Activated CD8-positive, alpha-beta T cell treated with anti-CD3 and anti-CD28 coated beads for 36 hours (primary cell): ENCODE measurements at regions not wholly inside any gene's neighbourhood (a gene's known extent, or its start where the extent isn't known, plus 50 kb on each side); places are given as distances from the start of the nearest gene placed in this dataset.
"Not testable (repeated sequence)": the region's sequence is repeated elsewhere in the genome, so short reads cannot be mapped to it uniquely, and the experiment has no call there.

ENCODE experiments used
- ATAC-seq: fragments of 200-7000 bp; cut with Tn5 transposase; one replicate; pipeline ENCODE4 v1.10.0; 2021; ENCODE audit warnings: mild to moderate bottlenecking, moderate library complexity
- CTCF ChIA-PET: fragments of 350-600 bp; sonication (Branson Sonifier 250); formaldehyde crosslinking; loops from one replicate; lab custom pipeline; 2021; ENCODE audit warnings: antibody characterized with exemption; lab: Charles Lee
- POLR2A ChIA-PET: fragments of 350-600 bp; sonication (Branson Sonifier 250); formaldehyde crosslinking; loops from one replicate; lab custom pipeline; 2021; ENCODE audit warnings: antibody characterized with exemption; lab: Charles Lee
- DNase-seq: peaks from one replicate; pipeline ENCODE4 v3.0.0-alpha.2; 2020
- H3K27ac Mint-ChIP-seq: one replicate; pipeline ENCODE4 v1.8.0; 2021; ENCODE audit warnings: mild to moderate bottlenecking, mixed read lengths
- H3K27me3 Mint-ChIP-seq: one replicate; pipeline ENCODE4 v1.8.0; 2021; ENCODE audit warnings: mixed read lengths
- H3K36me3 Mint-ChIP-seq: one replicate; pipeline ENCODE4 v1.8.0; 2021; ENCODE audit warnings: low read depth, mixed read lengths
- H3K4me1 Mint-ChIP-seq: one replicate; pipeline ENCODE4 v1.8.0; 2021; ENCODE audit warnings: low read depth, mixed read lengths
- H3K4me3 Mint-ChIP-seq: one replicate; pipeline ENCODE4 v1.8.0; 2021; ENCODE audit warnings: mild to moderate bottlenecking, moderate library complexity, mixed read lengths
- H3K9me3 Mint-ChIP-seq: one replicate; pipeline ENCODE4 v1.8.0; 2021; ENCODE audit warnings: mixed read lengths
- CTCF ChIP-seq: fragments of 200-600 bp; IDR thresholded peaks from one replicate; pipeline ENCODE4 v1.8.0; 2022; ENCODE audit warnings: antibody characterized with exemption, mild to moderate bottlenecking
- intact Hi-C: fragments of 100-400 bp; cut with micrococcal nuclease; formaldehyde crosslinking; loops from one replicate; pipeline ENCODE4 v1.10.0; 2022

GRCh38 chr15:77886805-77887448 is 190.6 kb downstream of the TBC1D2B start:
- ChIA-PET POLR2A (no interaction called here), CTCF (no interaction called here)
- intact Hi-C loops: no loop called here
- TF ChIP-seq CTCF: no peak
- H3K27ac Mint-ChIP-seq: no peak overlapping the region
- H3K4me3 Mint-ChIP-seq: no peak overlapping the region
- H3K36me3 Mint-ChIP-seq: no peaks in the 10 kb centered on the region
- no peak for ATAC-seq
- H3K27me3 Mint-ChIP-seq: no peaks in the 10 kb centered on the region
- DNase-seq: no peak
- no peaks in the 10 kb centered on the region for H3K9me3 Mint-ChIP-seq
- H3K4me1 Mint-ChIP-seq: no peaks in the 10 kb centered on the region

- H3K4me1 Mint-ChIP-seq, CTCF ChIA-PET, H3K27me3 Mint-ChIP-seq, H3K9me3 Mint-ChIP-seq, H3K27ac Mint-ChIP-seq, intact Hi-C loops, DNase-seq, ATAC-seq, H3K36me3 Mint-ChIP-seq, H3K4me3 Mint-ChIP-seq, POLR2A ChIA-PET: not testable (repeated sequence)
Measured at GRCh38 chr15:77885877-77886500, 191.5 kb downstream of the TBC1D2B start.

- ATAC-seq, intact Hi-C loops, POLR2A ChIA-PET: not testable (repeated sequence)
Measured at GRCh38 chr15:77883012-77883411, 194.5 kb downstream of the TBC1D2B start.

GRCh38 chr15:77881950-77882349 is 195.6 kb downstream of the TBC1D2B start:
- Mint-ChIP-seq H3K27ac (no peak overlapping the region), H3K4me3 (no peak overlapping the region), H3K4me1 (no peaks in the 10 kb centered on the region), H3K27me3 (no peaks in the 10 kb centered on the region), H3K9me3 (no peaks in the 10 kb centered on the region), H3K36me3 (no peaks in the 10 kb centered on the region)
- ChIA-PET CTCF (interaction anchor here (1.0 to 1.1 kb wide), 2 partner anchors 61 to 248 kb away, joined by 3 read pairs; no protein-coding TSS in a partner anchor), POLR2A (no interaction called here)
- intact Hi-C loops: no loop called here
- ATAC-seq: no peak
- no peak for TF ChIP-seq CTCF
- DNase-seq: no peak

More at GRCh38 chr15:77883012-77883411, 194.5 kb downstream of the TBC1D2B start:
- H3K4me1 Mint-ChIP-seq, H3K9me3 Mint-ChIP-seq, H3K4me3 Mint-ChIP-seq, CTCF ChIA-PET, H3K27me3 Mint-ChIP-seq, H3K36me3 Mint-ChIP-seq, H3K27ac Mint-ChIP-seq, DNase-seq: not testable (repeated sequence)

GRCh38 chr15:77881535-77881934 is 196.0 kb downstream of the TBC1D2B start:
- H3K4me1 Mint-ChIP-seq, DNase-seq, H3K27me3 Mint-ChIP-seq, H3K4me3 Mint-ChIP-seq, H3K36me3 Mint-ChIP-seq, POLR2A ChIA-PET, ATAC-seq, intact Hi-C loops, H3K9me3 Mint-ChIP-seq, H3K27ac Mint-ChIP-seq: not testable (repeated sequence)
- CTCF ChIA-PET: interaction anchor here (1.0 to 1.1 kb wide), 2 partner anchors 60 to 248 kb away, joined by 3 read pairs; no protein-coding TSS in a partner anchor

- CTCF ChIA-PET, intact Hi-C loops, POLR2A ChIA-PET, H3K27me3 Mint-ChIP-seq, DNase-seq, H3K4me1 Mint-ChIP-seq, H3K9me3 Mint-ChIP-seq, H3K4me3 Mint-ChIP-seq, H3K27ac Mint-ChIP-seq, H3K36me3 Mint-ChIP-seq, ATAC-seq: not testable (repeated sequence)
Measured at GRCh38 chr15:77879466-77879865, 198.0 kb downstream of the TBC1D2B start.
